LNCaP clone FGC (cell line): ENCODE measurements at regions not wholly inside any gene's neighbourhood (a gene's known extent, or its start where the extent isn't known, plus 50 kb on each side); places are given as distances from the start of the nearest gene placed in this dataset.

Experiments used
- DNase-seq: peaks from one replicate; pipeline ENCODE4 v3.0.0-alpha.2; 2011; ENCODE audit warnings: low read depth
- H3K4me3 ChIP-seq: 2 replicates; pipeline ENCODE4 v1.5.1; 2011; ENCODE audit warnings: mild to moderate bottlenecking, low read depth, low read length, control low read depth
- CTCF ChIP-seq: IDR thresholded peaks from 2 replicates; pipeline ENCODE4 v1.5.1; 2012; ENCODE audit warnings: mild to moderate bottlenecking; ENCODE audit not compliant: control insufficient read depth, insufficient read depth; ENCODE audit errors: extremely low read depth

GRCh38 chr4:45327544-45327943 is 601.2 kb upstream of the GNPDA2 start:
- DNase-seq = no peak

GRCh38 chr4:45324455-45325417 is 598.4 kb upstream of the GNPDA2 start:
- no peak for TF ChIP-seq CTCF
- H3K4me3 ChIP-seq = no peak overlapping the region
- DNase-seq = no peak

More at GRCh38 chr4:45327544-45327943, 601.2 kb upstream of the GNPDA2 start:
- no peak overlapping the region for H3K4me3 ChIP-seq
- TF ChIP-seq CTCF = no peak

GRCh38 chr4:45323453-45324058 is 597.2 kb upstream of the GNPDA2 start:
- no peak for DNase-seq
- TF ChIP-seq CTCF = no peak
- no peak overlapping the region for H3K4me3 ChIP-seq

- no peak overlapping the region for H3K4me3 ChIP-seq
- TF ChIP-seq CTCF = no peak
- no peak for DNase-seq
These were observed 591.4 kb upstream of the GNPDA2 start for GRCh38 chr4:45317739-45318138.

GRCh38 chr4:45317276-45317675 is 590.9 kb upstream of the GNPDA2 start:
- H3K4me3 ChIP-seq = no peak overlapping the region
- no peak for DNase-seq
- no peak for TF ChIP-seq CTCF

- TF ChIP-seq CTCF = no peak
- no peak for DNase-seq
- no peak overlapping the region for H3K4me3 ChIP-seq
These were observed 589.9 kb upstream of the GNPDA2 start for GRCh38 chr4:45316257-45316656.
